Right lobe of liver (tissue), 4 donors: ENCODE measurements at regions not wholly inside any gene's neighbourhood (a gene's known extent, or its start where the extent isn't known, plus 50 kb on each side); places are given as distances from the start of the nearest gene placed in this dataset.

ENCODE experiments used
- POLR2A ChIP-seq: fragments of 450-650 bp; IDR thresholded peaks from one replicate; pipeline ENCODE4 v1.6.1; 2017; ENCODE audit warnings: antibody characterized with exemption, mild to moderate bottlenecking
- TF ChIP-seq, protein P1 (sequence below), 4 donors: fragments of 200-600 bp in 3 of 4; fragments of 450-650 bp in 1 of 4; IDR thresholded peaks; one replicate each; pipeline versions ENCODE4 v1.5.1 to v1.8.0; 2016 to 2022; ENCODE audit warnings: antibody characterized with exemption in 4 of 4, mild to moderate bottlenecking in 2 of 4
- donor health status: DM: no; HTN: no; CAD: no.
- donor health status: DM: no; HTN: no; CAD: no.
- donor health status: DM: no; HTN: yes; CAD: no.

DNA sequence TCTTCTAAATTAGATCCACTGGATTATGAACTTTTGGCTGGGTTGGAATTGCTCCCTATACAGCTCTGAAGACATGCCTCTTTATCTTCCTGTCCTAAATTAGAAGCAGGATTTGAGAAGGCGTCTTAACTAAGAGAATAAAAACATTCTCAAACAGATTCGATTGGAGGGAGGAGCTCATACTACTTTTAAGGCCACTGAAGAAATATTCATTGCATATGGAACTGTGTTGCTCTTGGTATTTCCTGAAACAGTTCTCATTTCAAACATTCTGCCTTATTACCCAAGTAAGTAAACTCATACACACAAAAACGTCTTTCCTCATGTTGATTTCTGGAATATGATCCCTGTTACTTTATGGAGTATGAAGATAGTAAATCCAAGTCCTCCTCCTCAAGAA, 519.7 kb upstream of the CDH4 start:
- TF ChIP-seq, protein P1, sequence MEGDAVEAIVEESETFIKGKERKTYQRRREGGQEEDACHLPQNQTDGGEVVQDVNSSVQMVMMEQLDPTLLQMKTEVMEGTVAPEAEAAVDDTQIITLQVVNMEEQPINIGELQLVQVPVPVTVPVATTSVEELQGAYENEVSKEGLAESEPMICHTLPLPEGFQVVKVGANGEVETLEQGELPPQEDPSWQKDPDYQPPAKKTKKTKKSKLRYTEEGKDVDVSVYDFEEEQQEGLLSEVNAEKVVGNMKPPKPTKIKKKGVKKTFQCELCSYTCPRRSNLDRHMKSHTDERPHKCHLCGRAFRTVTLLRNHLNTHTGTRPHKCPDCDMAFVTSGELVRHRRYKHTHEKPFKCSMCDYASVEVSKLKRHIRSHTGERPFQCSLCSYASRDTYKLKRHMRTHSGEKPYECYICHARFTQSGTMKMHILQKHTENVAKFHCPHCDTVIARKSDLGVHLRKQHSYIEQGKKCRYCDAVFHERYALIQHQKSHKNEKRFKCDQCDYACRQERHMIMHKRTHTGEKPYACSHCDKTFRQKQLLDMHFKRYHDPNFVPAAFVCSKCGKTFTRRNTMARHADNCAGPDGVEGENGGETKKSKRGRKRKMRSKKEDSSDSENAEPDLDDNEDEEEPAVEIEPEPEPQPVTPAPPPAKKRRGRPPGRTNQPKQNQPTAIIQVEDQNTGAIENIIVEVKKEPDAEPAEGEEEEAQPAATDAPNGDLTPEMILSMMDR (IDR thresholded peaks at IDR 0.05), result no peak
- TF ChIP-seq POLR2A, result no peak
